ENCODE measurements at regions not wholly inside any gene's neighbourhood (a gene's known extent, or its start where the extent isn't known, plus 50 kb on each side); places are given as distances from the start of the nearest gene placed in this dataset.
"Not testable (repeated sequence)": the region's sequence is repeated elsewhere in the genome, so short reads cannot be mapped to it uniquely, and the experiment has no call there.

- H3K4me3 Mint-ChIP-seq; H3K27me3 Mint-ChIP-seq (ENCODE audit: low read depth, poor library complexity); H3K27ac Mint-ChIP-seq; DNase-seq; H3K36me3 Mint-ChIP-seq (ENCODE audit: low read depth); H3K4me1 Mint-ChIP-seq: not testable (repeated sequence)
- H3K9me3 Mint-ChIP-seq = peaks cover 54% of the 10 kb centered on the region
Observed at GRCh38 chr18:14606546-14606945, 63.1 kb upstream of the POTEC start.

- H3K4me3 Mint-ChIP-seq; H3K27ac Mint-ChIP-seq; H3K36me3 Mint-ChIP-seq (ENCODE audit: low read depth); H3K27me3 Mint-ChIP-seq (ENCODE audit: low read depth, poor library complexity); H3K4me1 Mint-ChIP-seq; DNase-seq: not testable (repeated sequence)
- peaks cover 50% of the 10 kb centered on the region for H3K9me3 Mint-ChIP-seq
Observed at GRCh38 chr18:14607360-14607759, 64.0 kb upstream of the POTEC start.

- DNase-seq; H3K4me3 Mint-ChIP-seq; H3K27me3 Mint-ChIP-seq (ENCODE audit: low read depth, poor library complexity); H3K36me3 Mint-ChIP-seq (ENCODE audit: low read depth); H3K27ac Mint-ChIP-seq; H3K4me1 Mint-ChIP-seq: not testable (repeated sequence)
- peaks cover 28% of the 10 kb centered on the region for H3K9me3 Mint-ChIP-seq
Observed at GRCh38 chr18:14612422-14612821, 69.0 kb upstream of the POTEC start.

GRCh38 chr18:14614485-14614884, 71.1 kb upstream of the POTEC start:
- not testable (repeated sequence) for H3K4me3 Mint-ChIP-seq; H3K36me3 Mint-ChIP-seq (ENCODE audit: low read depth); H3K27me3 Mint-ChIP-seq (ENCODE audit: low read depth, poor library complexity); H3K27ac Mint-ChIP-seq; H3K4me1 Mint-ChIP-seq; DNase-seq
- H3K9me3 Mint-ChIP-seq = peaks cover 35% of the 10 kb centered on the region

GRCh38 chr18:14627336-14627735, 83.9 kb upstream of the POTEC start:
- DNase-seq; H3K27me3 Mint-ChIP-seq (ENCODE audit: low read depth, poor library complexity); H3K27ac Mint-ChIP-seq; H3K4me1 Mint-ChIP-seq; H3K36me3 Mint-ChIP-seq (ENCODE audit: low read depth); H3K4me3 Mint-ChIP-seq: not testable (repeated sequence)
- peaks cover 29% of the 10 kb centered on the region for H3K9me3 Mint-ChIP-seq

GRCh38 chr18:14628323-14628978, 85.1 kb upstream of the POTEC start:
- H3K4me3 Mint-ChIP-seq; H3K27ac Mint-ChIP-seq; H3K4me1 Mint-ChIP-seq; DNase-seq; H3K36me3 Mint-ChIP-seq (ENCODE audit: low read depth); H3K27me3 Mint-ChIP-seq (ENCODE audit: low read depth, poor library complexity): not testable (repeated sequence)
- peaks cover 24% of the 10 kb centered on the region for H3K9me3 Mint-ChIP-seq

GRCh38 chr18:14628979-14629325, 85.6 kb upstream of the POTEC start:
- H3K4me3 Mint-ChIP-seq; H3K36me3 Mint-ChIP-seq (ENCODE audit: low read depth); H3K27ac Mint-ChIP-seq; DNase-seq; H3K27me3 Mint-ChIP-seq (ENCODE audit: low read depth, poor library complexity); H3K4me1 Mint-ChIP-seq: not testable (repeated sequence)
- peaks cover 19% of the 10 kb centered on the region for H3K9me3 Mint-ChIP-seq

- not testable (repeated sequence) for H3K27me3 Mint-ChIP-seq (ENCODE audit: low read depth, poor library complexity); H3K4me3 Mint-ChIP-seq; H3K36me3 Mint-ChIP-seq (ENCODE audit: low read depth); DNase-seq; H3K27ac Mint-ChIP-seq; H3K4me1 Mint-ChIP-seq
- H3K9me3 Mint-ChIP-seq = peaks cover 23% of the 10 kb centered on the region
Observed at GRCh38 chr18:14632976-14633375, 89.6 kb upstream of the POTEC start.

GRCh38 chr18:14638008-14638407, 94.6 kb upstream of the POTEC start:
- peaks cover 57% of the 10 kb centered on the region for H3K9me3 Mint-ChIP-seq
- not testable (repeated sequence) for DNase-seq; H3K36me3 Mint-ChIP-seq (ENCODE audit: low read depth); H3K4me3 Mint-ChIP-seq; H3K4me1 Mint-ChIP-seq; H3K27ac Mint-ChIP-seq; H3K27me3 Mint-ChIP-seq (ENCODE audit: low read depth, poor library complexity)

- H3K27ac Mint-ChIP-seq; DNase-seq; H3K36me3 Mint-ChIP-seq (ENCODE audit: low read depth); H3K4me3 Mint-ChIP-seq; H3K27me3 Mint-ChIP-seq (ENCODE audit: low read depth, poor library complexity); H3K4me1 Mint-ChIP-seq: not testable (repeated sequence)
- H3K9me3 Mint-ChIP-seq = peaks cover 71% of the 10 kb centered on the region
Observed at GRCh38 chr18:14641121-14641520, 97.7 kb upstream of the POTEC start.

GRCh38 chr18:14643715-14644290, 100.4 kb upstream of the POTEC start:
- not testable (repeated sequence) for H3K4me3 Mint-ChIP-seq
- H3K9me3 Mint-ChIP-seq = peaks cover 65% of the 10 kb centered on the region

GRCh38 chr18:14693051-14693450, 54.9 kb upstream of the ANKRD30B start:
- not testable (repeated sequence) for H3K27ac Mint-ChIP-seq; DNase-seq; H3K4me3 Mint-ChIP-seq; H3K4me1 Mint-ChIP-seq; H3K27me3 Mint-ChIP-seq (ENCODE audit: low read depth, poor library complexity); H3K36me3 Mint-ChIP-seq (ENCODE audit: low read depth)
- peaks cover 54% of the 10 kb centered on the region for H3K9me3 Mint-ChIP-seq

More at GRCh38 chr18:14643715-14644290, 100.4 kb upstream of the POTEC start:
- not testable (repeated sequence) for H3K27me3 Mint-ChIP-seq (ENCODE audit: low read depth, poor library complexity); H3K4me1 Mint-ChIP-seq; DNase-seq; H3K27ac Mint-ChIP-seq; H3K36me3 Mint-ChIP-seq (ENCODE audit: low read depth)

- H3K27ac Mint-ChIP-seq; DNase-seq; H3K4me3 Mint-ChIP-seq; H3K4me1 Mint-ChIP-seq; H3K27me3 Mint-ChIP-seq (ENCODE audit: low read depth, poor library complexity); H3K36me3 Mint-ChIP-seq (ENCODE audit: low read depth): not testable (repeated sequence)
- peaks cover 49% of the 10 kb centered on the region for H3K9me3 Mint-ChIP-seq
Observed at GRCh38 chr18:14693882-14694281, 54.1 kb upstream of the ANKRD30B start.

GRCh38 chr18:14698006-14698405, 50.0 kb upstream of the ANKRD30B start:
- H3K27me3 Mint-ChIP-seq (ENCODE audit: low read depth, poor library complexity); H3K4me3 Mint-ChIP-seq; H3K36me3 Mint-ChIP-seq (ENCODE audit: low read depth); H3K27ac Mint-ChIP-seq; DNase-seq; H3K4me1 Mint-ChIP-seq: not testable (repeated sequence)
- peaks cover 39% of the 10 kb centered on the region for H3K9me3 Mint-ChIP-seq

Measured in nephron progenitor cell (in vitro differentiated cells).